ENCODE measurements at regions not wholly inside any gene's neighbourhood (a gene's known extent, or its start where the extent isn't known, plus 50 kb on each side); places are given as distances from the start of the nearest gene placed in this dataset.

- TF ChIP-seq POLR2AphosphoS5 (IDR thresholded peaks at IDR 0.05; ENCODE audit: low read depth) (no peak), SPI1 (IDR thresholded peaks at IDR 0.05; ENCODE audit: borderline replicate concordance, low read depth) (no peak)
- TF ChIP-seq, protein P1, sequence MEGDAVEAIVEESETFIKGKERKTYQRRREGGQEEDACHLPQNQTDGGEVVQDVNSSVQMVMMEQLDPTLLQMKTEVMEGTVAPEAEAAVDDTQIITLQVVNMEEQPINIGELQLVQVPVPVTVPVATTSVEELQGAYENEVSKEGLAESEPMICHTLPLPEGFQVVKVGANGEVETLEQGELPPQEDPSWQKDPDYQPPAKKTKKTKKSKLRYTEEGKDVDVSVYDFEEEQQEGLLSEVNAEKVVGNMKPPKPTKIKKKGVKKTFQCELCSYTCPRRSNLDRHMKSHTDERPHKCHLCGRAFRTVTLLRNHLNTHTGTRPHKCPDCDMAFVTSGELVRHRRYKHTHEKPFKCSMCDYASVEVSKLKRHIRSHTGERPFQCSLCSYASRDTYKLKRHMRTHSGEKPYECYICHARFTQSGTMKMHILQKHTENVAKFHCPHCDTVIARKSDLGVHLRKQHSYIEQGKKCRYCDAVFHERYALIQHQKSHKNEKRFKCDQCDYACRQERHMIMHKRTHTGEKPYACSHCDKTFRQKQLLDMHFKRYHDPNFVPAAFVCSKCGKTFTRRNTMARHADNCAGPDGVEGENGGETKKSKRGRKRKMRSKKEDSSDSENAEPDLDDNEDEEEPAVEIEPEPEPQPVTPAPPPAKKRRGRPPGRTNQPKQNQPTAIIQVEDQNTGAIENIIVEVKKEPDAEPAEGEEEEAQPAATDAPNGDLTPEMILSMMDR (IDR thresholded peaks at IDR 0.05; ENCODE audit: insufficient read depth, low read length), result no peak
These were observed 490.4 kb upstream of the CFAP20DC start for GRCh38 chr3:59540241-59540640.

All from HL-60 (cell line).